Esophagus squamous epithelium (tissue), 4 donors: ENCODE measurements at regions not wholly inside any gene's neighbourhood (a gene's known extent, or its start where the extent isn't known, plus 50 kb on each side); places are given as distances from the start of the nearest gene placed in this dataset.

ENCODE experiments used
- POLR2A ChIP-seq, 4 donors: fragments of 450-650 bp; IDR thresholded peaks; one replicate each; pipeline ENCODE4 v1.6.1; 2017; ENCODE audit warnings: antibody characterized with exemption in 4 of 4, mild to moderate bottlenecking in 4 of 4, moderate library complexity in 3 of 4
- TF ChIP-seq, protein P1 (sequence below), 6 experiments: fragments of 450-650 bp in 4 of 6; fragments of 200-600 bp in 2 of 6; sonication (generic) in 2 of 6; IDR thresholded peaks; one replicate each; pipeline ENCODE4 v1.5.1; 2016 to 2019; ENCODE audit warnings: antibody characterized with exemption in 6 of 6, mild to moderate bottlenecking in 4 of 6, moderate library complexity in 4 of 6

DNA sequence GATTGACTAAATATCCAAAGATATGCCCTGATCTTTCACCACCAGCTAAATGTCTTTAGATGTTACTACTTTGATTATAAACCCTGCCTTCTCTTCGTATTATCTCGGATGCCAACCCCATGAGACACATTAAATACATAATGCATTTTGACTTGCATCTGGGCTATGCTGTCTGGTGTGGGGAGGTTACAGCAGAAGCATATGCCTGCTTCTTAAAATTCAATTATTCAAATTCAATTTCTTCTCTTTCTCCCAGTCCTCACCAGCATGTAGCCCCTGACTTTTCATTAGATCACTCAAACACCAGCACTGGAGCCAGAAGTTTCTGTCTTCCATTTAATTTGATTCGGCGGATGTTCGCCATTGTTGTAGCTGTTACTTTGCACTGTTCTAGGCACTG lies 360.7 kb upstream of the CAMK1G start:
- TF ChIP-seq POLR2A (IDR thresholded peaks at IDR 0.05) = no peak
- TF ChIP-seq, protein P1, sequence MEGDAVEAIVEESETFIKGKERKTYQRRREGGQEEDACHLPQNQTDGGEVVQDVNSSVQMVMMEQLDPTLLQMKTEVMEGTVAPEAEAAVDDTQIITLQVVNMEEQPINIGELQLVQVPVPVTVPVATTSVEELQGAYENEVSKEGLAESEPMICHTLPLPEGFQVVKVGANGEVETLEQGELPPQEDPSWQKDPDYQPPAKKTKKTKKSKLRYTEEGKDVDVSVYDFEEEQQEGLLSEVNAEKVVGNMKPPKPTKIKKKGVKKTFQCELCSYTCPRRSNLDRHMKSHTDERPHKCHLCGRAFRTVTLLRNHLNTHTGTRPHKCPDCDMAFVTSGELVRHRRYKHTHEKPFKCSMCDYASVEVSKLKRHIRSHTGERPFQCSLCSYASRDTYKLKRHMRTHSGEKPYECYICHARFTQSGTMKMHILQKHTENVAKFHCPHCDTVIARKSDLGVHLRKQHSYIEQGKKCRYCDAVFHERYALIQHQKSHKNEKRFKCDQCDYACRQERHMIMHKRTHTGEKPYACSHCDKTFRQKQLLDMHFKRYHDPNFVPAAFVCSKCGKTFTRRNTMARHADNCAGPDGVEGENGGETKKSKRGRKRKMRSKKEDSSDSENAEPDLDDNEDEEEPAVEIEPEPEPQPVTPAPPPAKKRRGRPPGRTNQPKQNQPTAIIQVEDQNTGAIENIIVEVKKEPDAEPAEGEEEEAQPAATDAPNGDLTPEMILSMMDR (IDR thresholded peaks at IDR 0.05) = no peak
